NB4 (cell line): ENCODE measurements at regions not wholly inside any gene's neighbourhood (a gene's known extent, or its start where the extent isn't known, plus 50 kb on each side); places are given as distances from the start of the nearest gene placed in this dataset.

Source experiments
- CTCF ChIP-seq: IDR thresholded peaks from one replicate; pipeline ENCODE4 v1.5.1; 2012; ENCODE audit warnings: low read depth, low read length
- POLR2A ChIP-seq: IDR thresholded peaks from 2 replicates; pipeline ENCODE4 v1.6.1; 2011; ENCODE audit warnings: mild to moderate bottlenecking; ENCODE audit not compliant: insufficient read length; ENCODE audit errors: extremely low read depth

GRCh38 chr19:31633014-31633413 is 283.8 kb upstream of the TSHZ3 start:
- TF ChIP-seq POLR2A (no peak), CTCF (no peak)
